DMS79 treated with DMSO at 0.1 percent for 48 hours (cell line): ENCODE measurements at regions not wholly inside any gene's neighbourhood (a gene's known extent, or its start where the extent isn't known, plus 50 kb on each side); places are given as distances from the start of the nearest gene placed in this dataset.

Experiments
- DNase-seq: peaks from one replicate; lab custom pipeline; 2025; lab: John Stamatoyannopoulos, UW

DNA sequence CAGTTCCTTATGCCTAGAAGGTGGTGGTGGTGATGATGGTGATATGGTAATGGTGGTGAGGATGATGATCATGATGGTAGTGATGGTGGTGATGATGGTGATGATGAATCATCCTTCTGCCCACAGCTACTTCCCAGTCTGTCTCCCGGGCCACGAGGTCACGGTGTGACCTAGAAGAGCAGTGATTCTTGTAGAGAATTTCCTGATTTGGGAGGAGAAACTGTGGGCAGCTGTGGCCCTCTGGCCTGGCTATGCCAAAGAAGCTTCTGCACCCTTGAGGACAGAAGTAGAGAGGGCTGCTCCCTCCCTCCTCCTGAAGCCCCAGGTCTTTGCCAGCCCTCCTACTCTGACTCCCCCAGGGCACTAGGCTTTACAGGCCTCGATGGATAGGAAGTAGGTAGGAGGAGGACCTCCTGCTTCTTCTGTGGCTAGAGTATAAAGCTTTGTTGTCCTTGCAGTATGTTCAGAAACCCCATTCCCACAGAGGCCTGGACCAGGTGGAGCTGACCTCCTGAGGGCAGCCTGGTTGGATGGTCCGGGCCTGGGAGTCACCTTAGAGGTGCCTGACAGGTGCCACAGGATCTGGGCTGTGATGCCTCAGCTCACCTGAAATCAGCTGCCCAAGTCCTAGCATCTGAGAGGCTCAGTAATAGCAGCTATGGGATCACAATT is 57.9 kb upstream of the EPAS1 start:
- DNase-seq: no peak

DNA sequence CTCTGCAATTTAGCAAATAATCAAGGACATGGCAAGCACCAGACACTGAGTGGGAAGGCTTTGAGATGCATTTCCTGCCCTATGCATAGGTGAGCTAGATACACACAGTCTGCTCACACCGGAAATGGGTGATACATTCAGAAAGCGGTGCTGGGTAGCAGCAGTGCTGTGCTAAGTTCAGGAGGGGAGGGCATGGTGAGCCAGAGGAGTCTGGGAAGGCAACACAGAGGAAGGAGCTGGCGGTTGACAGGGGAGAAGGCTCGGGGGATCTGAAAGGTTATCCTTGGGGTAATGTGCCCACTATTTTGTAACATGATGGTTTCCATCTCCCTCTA is 57.4 kb upstream of the EPAS1 start:
- DNase-seq: no peak

GRCh38 chr2:46241344-46241743 is 55.9 kb upstream of the EPAS1 start:
- peak; percentile 11 for DNase-seq

- no peak for DNase-seq
Measured at GRCh38 chr2:46245869-46246268, 51.3 kb upstream of the EPAS1 start.

- DNase-seq: no peak
Measured at GRCh38 chr2:46246790-46247189, 50.4 kb upstream of the EPAS1 start.
